SHP77 treated with DMSO at 0.1 percent for 48 hours (cell line): ENCODE measurements at regions not wholly inside any gene's neighbourhood (a gene's known extent, or its start where the extent isn't known, plus 50 kb on each side); places are given as distances from the start of the nearest gene placed in this dataset.
"Not testable (repeated sequence)": the region's sequence is repeated elsewhere in the genome, so short reads cannot be mapped to it uniquely, and the experiment has no call there.

Experiments used
- DNase-seq: peaks from one replicate; lab custom pipeline; 2025; lab: John Stamatoyannopoulos, UW

DNA sequence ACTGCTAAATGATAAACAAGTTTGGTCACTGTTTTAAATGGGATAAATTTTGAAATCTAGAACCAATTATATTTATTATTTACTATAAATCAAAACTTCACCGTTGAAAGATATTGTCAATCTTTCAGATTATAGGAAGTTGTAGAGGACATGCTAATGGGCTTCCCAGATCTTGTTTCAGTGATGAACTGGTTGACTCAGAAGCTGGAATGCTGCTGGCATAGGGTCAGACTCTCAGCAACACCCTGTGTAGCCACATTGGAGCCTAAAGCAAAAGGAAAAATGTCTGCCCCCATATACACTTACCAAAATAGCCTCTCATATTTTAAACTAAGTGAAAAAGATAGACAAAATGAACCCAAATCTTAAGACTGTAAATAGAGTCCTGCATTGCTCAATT lies 916.9 kb upstream of the SOX9 start:
- no peak for DNase-seq

DNA sequence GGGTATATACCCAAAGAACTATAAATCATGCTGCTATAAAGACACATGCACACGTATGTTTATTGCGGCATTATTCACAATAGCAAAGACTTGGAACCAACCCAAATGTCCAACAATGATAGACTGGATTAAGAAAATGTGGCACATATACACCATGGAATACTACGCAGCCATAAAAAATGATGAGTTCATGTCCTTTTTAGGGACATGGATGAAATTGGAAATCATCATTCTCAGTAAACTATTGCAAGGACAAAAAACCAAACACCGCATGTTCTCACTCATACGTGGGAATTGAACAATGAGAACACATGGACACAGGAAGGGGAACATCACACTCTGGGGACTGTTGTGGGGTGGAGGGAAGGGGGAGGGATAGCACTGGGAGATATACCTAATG lies 914.9 kb upstream of the SOX9 start:
- DNase-seq = not testable (repeated sequence)

DNA sequence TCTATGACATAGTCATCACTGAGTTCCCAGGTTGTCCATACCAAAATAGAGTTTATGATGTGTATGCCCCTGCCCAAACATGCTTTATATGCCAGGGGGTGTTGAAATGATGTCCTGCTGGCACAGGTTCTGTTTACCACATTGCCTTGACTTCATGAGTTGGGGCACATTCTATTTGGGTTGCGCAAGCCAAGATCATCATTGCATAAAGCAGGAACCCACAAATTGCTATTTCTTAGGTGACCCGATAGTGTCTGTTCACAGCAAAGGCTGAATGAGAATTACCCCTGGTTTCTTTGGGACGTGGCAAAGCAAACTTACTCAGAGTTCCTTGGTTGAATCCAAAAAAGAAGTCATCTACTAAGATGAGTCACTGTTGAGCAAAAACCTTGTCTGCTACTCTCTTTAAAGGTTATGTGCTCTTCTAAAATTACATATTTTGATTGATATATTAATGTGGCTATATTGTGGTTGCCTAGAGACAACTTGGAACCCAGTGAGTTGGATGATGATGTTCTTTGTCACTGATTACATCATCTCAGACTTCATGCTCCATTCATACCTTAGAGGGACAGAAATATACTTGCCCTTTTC lies 912.6 kb upstream of the SOX9 start:
- no peak for DNase-seq

DNA sequence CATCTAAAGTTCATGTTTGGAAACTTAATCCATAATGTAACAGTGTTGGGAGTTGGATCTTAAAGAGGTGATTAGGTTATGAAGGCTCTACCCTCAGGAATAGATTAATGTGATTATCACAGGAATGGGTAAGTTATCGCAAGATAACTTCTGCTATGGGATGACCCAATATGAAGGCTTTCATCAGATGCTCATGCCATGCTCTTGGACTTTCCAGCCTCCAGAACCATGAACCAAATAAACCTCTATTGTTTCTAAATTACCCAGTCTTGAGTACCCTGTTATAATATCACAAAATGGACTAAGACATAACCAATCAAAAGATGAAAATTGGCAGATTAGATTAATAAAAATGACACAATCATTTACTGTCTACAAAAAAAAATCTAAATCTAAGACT lies 906.9 kb upstream of the SOX9 start:
- no peak for DNase-seq

DNA sequence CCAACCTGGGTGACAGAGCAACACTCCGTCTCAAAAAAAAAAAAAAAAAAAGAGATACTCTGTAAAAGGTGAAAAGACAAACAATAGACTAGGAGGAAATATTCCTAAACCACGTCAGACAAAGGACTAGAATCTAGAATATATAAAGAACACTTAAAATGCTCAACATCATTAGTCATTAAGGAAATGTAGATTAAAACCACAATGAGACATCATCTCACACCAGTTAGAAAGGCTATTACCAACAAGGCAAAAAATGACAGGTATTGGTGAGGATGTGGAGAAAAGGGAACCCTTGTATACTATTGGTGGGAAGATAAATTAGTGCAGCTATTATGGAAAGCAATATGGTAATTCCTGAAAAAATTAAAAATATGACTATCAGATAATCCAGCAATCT lies 903.1 kb upstream of the SOX9 start:
- no peak for DNase-seq

DNA sequence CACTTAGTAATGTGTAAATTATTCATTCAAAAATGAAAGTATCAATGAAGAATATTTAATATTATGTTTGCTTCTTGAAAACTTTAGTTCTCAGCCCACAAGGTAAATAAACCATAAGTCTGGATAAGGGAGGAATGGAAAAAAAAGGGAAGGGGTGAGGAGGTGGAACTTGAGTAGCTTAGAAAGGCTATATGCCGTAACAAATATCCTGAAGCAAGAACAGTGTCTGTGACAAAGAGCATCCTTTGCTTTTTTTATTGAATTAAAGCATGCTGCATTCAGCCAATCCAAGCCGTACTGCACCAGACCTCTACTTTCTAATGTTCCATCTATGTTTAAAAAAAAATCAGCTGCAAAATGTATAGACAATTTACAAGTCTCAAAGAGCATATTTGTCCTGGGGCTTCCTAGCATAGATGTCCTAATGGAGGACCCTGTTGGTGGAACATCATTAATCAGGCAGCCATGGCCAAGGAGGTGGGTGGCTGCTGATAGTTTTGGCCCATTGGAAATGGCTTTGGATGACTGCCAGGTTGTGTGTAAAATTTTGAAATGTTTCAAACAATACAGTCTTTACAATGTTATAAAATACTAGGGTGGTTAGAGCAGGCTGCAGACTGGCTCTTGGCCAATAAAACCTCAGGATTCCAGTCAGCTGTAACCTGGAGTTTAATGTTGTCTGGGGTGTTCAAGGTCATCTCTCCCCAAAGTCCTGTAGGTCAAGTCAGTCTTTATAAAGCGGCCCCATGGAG lies 895.8 kb upstream of the SOX9 start:
- no peak for DNase-seq

DNA sequence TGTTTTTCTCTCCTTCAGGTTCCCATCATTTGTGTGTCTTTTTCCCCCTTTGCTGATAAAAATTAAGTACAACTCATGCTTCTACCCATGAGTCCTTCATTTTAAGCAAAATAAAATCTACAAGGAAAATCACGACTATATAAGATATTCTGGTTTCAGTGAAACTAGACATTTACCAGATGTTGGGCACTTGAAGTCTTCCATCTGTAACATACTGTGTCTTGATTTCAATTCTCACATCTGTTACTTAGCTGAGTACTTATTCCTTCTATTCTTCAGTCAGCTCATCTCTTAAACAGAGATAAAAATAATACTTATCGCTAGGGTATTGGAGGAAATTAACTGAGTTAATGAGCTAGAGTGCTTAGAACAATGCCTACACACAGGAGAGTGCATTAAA lies 893.0 kb upstream of the SOX9 start:
- no peak for DNase-seq

DNA sequence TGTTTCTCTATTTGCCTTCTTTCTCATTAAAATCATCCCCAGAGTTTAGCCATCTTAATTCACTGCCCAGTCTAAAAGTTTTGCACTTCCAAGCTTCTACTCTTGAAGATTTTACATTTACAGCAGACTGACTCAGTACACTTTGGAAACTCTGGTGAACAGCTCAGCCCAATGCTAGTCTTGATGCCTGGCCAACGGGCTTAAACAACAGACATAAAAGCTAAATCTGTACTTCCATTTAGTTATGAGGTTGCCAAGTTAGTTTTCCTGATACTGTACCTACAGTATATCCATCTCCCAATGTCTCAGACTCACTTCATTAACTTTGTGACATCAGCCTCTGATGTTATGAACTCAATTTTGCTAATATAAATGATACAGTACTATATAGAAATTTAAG lies 891.8 kb upstream of the SOX9 start:
- DNase-seq = no peak

DNA sequence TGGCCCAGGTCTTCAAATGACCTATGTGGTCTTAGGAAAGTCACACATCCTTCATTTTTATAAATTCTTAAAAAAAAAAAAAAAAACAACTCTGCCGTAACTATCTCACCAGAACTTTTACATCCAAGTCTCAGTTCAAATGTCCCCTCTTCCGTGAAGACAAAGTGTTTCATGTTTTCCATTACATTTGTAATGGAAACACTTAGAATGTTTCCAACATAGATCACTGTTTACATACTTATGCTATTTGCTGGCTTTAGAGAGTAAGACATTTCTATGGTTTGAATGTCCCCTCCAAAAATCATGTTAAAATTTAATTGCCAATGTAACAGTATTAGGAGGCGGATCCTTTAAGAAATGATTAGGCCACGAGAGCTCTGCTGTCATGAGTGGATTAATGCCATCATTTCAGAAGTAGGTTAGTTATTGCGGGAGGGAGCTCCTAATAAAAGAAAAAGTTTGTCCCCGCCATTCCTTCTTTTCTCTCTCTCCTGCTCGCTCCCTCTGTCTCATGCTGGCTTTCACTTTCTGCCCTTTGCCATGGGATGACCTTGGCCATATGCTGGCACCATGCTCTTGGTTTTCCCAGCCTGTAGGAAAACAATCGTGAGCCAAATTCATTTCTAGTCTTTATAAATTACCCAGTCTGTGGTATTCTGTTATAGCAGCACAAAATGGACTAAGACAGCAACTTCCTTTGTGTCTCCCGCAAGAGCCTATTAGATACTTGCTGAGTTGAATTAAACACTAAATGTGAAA lies 887.8 kb upstream of the SOX9 start:
- DNase-seq = no peak

DNA sequence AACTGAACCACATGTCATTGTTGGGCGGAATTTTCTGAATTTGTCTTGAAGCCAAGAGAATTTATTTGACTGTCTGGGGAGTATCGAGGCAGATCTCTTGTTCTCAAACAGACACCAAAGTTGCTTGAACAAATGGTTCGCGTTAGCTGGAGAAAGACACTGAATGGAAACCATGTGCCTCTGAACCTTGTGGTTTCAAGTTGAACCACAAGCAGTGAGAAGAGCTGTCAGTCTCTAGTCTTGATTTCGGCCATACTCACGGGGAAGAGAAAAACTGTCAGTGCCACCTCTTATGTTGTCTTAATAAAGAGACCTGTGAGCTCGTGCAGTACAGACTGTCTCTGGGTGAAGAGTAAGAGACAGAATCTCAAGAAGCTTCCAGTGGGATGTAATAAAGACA lies 886.5 kb upstream of the SOX9 start:
- no peak for DNase-seq

DNA sequence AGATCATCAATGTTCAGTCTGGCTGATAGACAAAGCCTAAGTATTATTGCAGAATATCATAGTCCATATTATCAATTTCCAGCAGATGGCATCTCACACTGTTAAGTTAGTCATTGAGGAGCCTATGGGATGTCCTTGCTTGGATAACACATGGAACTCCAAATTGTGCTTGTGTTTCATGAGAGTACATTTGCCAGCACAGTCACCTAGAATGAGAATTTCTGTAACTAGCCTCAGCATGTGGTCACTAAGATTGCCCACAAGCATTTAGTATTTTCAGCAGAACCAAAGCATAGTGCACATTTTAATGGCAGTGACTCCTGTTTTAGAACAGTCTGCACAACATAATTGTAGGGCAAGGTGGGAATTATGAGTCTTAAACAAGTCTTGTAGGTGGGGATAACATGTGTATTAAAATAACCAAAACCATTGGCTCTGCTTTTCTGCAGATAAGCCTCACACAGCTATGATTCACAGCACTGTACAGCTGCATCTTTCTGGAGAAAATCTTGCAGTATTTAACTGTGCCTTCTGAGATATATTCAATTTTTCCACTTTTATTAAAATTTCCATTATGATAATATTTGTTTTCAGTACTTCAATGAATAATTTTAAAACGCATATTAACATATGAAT lies 882.8 kb upstream of the SOX9 start:
- no peak for DNase-seq

DNA sequence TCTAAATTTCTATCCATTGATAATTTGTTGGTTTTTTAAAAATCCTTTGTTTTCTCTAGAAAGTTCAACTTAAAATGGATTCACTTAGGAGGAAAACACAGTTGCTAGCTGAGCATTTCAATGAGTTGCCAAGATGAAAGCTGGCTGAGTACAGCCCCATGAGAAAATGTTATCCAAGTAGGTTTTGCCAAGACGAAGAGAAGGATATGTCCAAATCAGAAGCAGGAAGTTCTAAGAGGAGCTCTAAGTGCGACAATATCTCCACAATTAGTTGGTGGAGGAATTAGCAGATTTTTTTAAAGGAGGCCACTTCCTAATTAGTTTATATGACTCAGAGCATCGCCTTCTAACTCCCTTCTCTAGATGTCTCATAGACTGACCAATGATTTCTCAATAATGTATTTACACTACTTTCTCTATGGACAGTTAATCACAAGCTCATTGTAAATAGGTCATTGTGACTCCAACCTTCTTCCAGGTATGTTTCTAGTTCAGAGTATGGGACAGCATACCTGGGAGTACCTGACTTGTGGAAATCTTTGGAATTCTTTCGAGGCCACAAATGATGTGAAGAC lies 873.3 kb upstream of the SOX9 start:
- no peak for DNase-seq

DNA sequence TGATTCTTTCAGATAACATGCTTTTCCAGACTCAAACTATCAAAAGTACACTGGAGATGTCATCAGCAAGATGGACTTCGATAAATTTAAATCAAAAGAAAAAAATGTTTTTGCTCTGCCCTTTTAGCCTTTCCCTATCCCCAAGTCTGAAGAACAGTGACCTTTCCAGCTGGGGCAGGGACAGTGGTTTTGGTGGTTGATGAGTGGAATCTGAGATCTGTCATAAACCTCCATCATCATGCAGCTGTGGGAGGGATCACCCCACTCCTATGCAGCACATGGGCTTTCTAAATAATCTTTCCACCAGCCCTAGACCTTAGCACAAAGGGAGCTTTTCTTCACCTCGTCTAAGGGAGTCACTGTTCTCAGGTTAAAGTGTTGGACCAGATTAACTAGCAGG lies 869.5 kb upstream of the SOX9 start:
- DNase-seq = no peak

DNA sequence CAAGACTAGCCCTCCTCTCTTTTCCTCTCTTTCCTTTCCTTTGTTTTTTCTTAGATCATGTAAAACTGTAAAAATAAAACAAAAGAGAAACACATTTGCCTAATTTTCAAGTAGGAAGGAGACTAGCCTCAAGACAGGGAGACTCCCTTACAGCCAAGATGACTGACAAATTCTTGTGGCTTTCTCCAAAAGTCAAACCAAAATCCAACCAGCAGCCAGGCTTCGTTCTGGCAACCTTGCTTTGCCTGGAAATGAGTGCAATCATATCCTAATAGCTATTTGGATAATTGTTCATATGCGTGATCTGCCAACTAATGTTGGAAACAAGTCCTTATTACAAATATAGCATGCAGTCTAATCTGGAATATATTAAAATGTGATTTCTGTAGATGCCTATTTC lies 868.9 kb upstream of the SOX9 start:
- DNase-seq = no peak

DNA sequence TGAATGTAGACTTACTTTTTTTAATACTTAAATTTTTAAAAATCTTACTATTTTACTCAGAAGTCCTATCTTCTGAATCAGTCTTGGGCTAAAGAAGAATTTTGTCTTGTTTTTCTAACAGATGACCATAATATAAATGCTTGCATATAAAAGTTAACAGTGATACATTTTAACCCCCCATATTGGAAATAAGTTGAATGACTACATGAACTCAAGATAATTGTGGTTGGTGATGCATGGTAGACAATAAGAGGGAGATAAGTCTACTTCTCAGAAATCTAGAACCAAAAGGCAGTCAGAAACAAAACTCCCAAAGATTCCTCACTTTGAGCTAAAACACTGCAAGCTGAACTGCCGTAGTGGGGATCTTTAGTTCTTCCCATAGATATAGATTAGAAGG lies 868.4 kb upstream of the SOX9 start:
- DNase-seq = no peak

DNA sequence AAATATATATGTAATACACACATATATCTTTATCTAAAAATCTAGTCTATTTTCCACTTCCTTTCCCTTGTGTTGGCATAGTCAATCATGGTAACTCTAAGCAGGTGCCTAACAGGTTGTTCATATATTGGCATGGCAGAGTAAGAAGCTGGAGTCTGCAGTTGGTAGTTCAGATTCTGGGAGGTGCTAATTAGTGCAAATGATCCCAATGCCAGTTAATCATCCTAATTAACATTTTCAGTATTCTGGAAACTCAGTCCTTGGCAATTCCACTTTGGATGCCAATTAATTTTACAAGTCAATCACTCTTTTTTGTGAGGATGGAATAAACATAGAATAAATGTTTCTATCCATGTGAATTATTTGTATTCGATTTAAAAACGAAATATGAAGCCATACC lies 863.7 kb upstream of the SOX9 start:
- no peak for DNase-seq

DNA sequence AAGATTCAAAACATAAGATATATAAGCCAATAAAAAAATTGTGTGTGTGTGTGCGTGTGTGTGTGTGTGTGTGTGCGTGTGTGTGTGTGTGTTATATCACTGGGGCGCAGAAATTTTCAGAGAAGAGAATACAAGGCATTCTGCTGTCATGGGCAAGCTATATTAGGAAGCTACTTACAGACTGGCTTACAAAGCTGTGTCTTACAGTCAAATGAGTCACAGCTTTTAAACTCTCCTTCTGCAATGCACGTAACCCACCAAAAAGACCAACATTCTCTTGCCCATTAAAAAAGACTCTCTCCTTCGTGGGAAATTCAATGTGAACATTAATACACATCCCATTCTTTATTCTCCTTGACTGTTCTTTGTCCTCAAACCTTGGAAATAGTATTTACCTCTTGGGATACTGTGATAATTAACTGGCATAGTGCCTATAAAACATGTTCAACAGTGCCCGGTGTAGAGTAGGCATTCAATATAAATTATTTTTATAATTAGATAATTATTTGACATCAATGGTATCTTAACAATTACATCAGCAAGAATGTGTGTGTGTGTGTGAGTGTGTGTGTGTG lies 860.4 kb upstream of the SOX9 start:
- DNase-seq = no peak

DNA sequence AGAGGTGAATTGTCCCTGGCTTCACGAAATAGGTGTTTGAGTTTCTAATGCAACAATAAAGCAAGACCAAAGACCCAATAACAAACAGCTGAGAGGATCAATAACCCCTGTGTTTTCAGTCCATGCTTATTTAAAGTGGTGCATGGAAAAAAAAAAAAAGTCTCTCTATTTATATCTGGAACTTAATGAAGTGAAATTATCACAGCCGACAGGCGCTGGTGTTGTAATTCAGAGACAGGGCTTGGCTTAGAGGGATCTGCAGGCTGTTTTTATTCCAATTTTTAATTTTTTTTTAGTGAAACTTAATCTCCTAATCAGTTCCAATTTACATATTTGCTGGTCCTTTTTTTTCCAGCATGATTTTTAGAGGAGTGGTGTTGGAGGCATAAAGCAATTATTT lies 858.2 kb upstream of the SOX9 start:
- DNase-seq = no peak

DNA sequence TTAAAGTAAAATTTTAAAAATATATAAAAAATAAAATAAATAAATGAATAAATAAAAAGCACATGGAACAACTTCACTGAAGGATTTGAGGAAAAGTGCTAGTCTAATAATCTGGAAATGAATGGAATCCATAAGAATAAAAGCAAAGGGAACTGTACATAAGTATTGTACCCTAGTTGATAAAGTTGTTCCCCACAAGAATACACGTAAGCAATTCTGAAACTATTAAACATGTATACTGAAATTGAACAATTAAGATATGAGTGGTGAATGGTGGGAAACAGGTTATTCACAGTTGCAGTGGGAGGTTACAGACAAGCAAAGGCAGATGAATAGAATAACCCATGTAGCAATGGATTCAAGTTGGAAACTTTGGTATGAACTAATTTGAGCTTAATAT lies 853.2 kb upstream of the SOX9 start:
- no peak for DNase-seq

DNA sequence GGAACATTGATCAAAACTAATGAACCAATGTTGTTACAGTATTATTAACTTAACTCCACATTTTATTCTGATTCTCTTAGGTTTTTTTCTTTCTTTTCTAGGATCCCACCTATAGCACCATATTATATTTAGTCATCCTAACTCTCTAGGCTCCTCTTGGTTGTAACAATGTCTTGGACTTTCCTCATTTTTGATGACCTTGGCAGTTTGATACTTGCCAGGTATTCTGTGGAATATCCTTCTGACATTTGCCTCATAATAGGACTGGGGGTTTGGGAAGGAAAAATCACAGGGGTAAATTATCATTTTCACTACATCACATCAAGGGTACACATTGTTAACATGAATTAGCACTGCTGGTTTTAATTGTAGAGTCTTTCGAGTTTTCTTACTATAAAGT lies 851.6 kb upstream of the SOX9 start:
- DNase-seq = no peak

DNA sequence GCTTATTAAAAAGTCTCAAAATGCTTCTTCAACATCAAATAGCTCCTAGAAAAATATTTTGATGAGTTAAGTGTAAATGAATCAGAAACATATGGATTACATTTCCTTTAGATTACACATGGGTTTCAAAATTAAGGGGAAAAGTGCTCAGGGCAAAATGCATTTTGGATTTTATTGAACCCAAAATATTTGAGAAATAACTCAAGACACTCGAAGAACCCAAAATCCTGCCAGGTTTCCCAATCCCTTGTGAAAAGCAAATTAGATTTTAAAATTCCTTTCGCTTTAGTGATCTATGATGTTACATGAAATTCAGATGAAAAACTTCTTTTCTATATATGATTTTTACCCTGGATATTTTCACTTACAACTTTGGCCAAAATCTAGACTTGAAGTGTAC lies 847.4 kb upstream of the SOX9 start:
- DNase-seq = no peak

DNA sequence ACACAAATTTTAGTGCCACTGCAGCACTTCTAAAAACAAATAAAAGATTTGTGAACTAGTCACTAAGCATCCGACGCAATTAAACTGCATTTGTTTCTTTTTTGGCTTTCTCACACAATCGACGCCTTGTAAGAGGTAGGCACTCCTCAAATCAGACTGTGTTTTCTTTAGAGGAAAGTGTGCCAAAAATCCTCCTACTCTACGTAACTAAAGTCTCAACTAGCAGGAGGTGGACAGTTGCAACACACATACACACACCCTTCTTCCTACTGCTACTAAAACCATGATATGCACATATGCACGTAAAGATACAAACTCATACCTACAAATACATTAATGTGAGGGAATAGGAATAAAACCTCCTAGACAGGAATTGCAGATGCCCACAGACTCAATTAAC lies 844.7 kb upstream of the SOX9 start:
- no peak for DNase-seq
